GM12865 (cell line): ENCODE measurements at regions not wholly inside any gene's neighbourhood (a gene's known extent, or its start where the extent isn't known, plus 50 kb on each side); places are given as distances from the start of the nearest gene placed in this dataset.

ENCODE experiments used
- DNase-seq: peaks from one replicate; pipeline ENCODE4 v3.0.0; 2010; ENCODE audit warnings: low read depth
- H3K4me3 ChIP-seq: 2 replicates; pipeline ENCODE4 v1.5.1; 2011; ENCODE audit warnings: mild to moderate bottlenecking, low read depth, low read length, control low read depth
- CTCF ChIP-seq: IDR thresholded peaks from 2 replicates; pipeline ENCODE4 v1.5.1; 2011; ENCODE audit warnings: low read length, control low read depth, low read depth, inconsistent platforms; ENCODE audit not compliant: insufficient read depth; ENCODE audit errors: missing control alignments

- no peak for DNase-seq
- no peak for TF ChIP-seq CTCF
These were observed 810.8 kb downstream of the TLE1 start for GRCh38 chr9:80878556-80878955.

GRCh38 chr9:80875947-80876346 is 813.4 kb downstream of the TLE1 start:
- TF ChIP-seq CTCF = no peak
- no peak for DNase-seq
- H3K4me3 ChIP-seq = no peak overlapping the region

More at GRCh38 chr9:80878556-80878955, 810.8 kb downstream of the TLE1 start:
- no peak overlapping the region for H3K4me3 ChIP-seq

GRCh38 chr9:80874276-80874675 is 815.1 kb downstream of the TLE1 start:
- no peak for TF ChIP-seq CTCF
- no peak overlapping the region for H3K4me3 ChIP-seq
- DNase-seq = no peak

GRCh38 chr9:80873861-80874260 is 815.5 kb downstream of the TLE1 start:
- DNase-seq = no peak
- TF ChIP-seq CTCF = no peak
- no peak overlapping the region for H3K4me3 ChIP-seq

GRCh38 chr9:80871596-80871995 is 817.8 kb downstream of the TLE1 start:
- no peak for DNase-seq
- no peak for TF ChIP-seq CTCF
- no peak overlapping the region for H3K4me3 ChIP-seq

GRCh38 chr9:80867731-80868130 is 821.6 kb downstream of the TLE1 start:
- TF ChIP-seq CTCF = no peak
- H3K4me3 ChIP-seq = no peak overlapping the region
- no peak for DNase-seq

GRCh38 chr9:80866576-80867227 is 822.6 kb downstream of the TLE1 start:
- H3K4me3 ChIP-seq = no peak overlapping the region
- no peak for DNase-seq
- no peak for TF ChIP-seq CTCF
